ENCODE measurements at regions not wholly inside any gene's neighbourhood (a gene's known extent, or its start where the extent isn't known, plus 50 kb on each side); places are given as distances from the start of the nearest gene placed in this dataset.

DNA sequence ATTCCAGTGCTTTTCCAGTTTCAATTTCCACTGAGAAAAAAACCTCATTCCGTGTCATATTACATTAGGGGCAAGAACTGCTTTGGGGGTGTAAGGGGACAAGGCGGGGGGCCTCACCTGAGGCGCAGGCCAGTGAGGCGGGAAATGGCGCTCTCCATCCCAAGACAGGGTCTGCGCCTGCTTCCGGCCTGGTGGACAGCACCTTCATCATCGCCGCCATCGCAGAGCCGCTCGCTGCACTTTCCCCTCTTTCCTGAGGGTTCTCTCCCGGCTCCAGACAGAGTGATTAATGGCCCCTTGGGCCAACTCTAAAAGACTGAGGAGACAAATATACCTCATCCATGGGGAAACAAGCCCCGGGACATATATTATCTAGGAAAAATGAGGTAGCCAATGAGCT, 270.0 kb upstream of the SOX4 start:
- no peak for ATAC-seq (ENCODE audit: low read depth)
- DNase-seq, result no peak
- ChIA-PET CTCF (no interaction called here), POLR2A (no interaction called here)
- no peaks in the 10 kb centered on the region for H3K4me1 Mint-ChIP-seq
- TF ChIP-seq, protein P1, sequence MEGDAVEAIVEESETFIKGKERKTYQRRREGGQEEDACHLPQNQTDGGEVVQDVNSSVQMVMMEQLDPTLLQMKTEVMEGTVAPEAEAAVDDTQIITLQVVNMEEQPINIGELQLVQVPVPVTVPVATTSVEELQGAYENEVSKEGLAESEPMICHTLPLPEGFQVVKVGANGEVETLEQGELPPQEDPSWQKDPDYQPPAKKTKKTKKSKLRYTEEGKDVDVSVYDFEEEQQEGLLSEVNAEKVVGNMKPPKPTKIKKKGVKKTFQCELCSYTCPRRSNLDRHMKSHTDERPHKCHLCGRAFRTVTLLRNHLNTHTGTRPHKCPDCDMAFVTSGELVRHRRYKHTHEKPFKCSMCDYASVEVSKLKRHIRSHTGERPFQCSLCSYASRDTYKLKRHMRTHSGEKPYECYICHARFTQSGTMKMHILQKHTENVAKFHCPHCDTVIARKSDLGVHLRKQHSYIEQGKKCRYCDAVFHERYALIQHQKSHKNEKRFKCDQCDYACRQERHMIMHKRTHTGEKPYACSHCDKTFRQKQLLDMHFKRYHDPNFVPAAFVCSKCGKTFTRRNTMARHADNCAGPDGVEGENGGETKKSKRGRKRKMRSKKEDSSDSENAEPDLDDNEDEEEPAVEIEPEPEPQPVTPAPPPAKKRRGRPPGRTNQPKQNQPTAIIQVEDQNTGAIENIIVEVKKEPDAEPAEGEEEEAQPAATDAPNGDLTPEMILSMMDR (IDR thresholded peaks at IDR 0.05), result no peak
- peaks cover 8% of the 10 kb centered on the region for H3K9me3 Mint-ChIP-seq
- no peak overlapping the region for H3K4me3 Mint-ChIP-seq
- intact Hi-C loops (cut with micrococcal nuclease), result no loop called here
- H3K36me3 Mint-ChIP-seq (ENCODE audit: low read depth), result no peaks in the 10 kb centered on the region
- H3K27ac Mint-ChIP-seq, result no peak overlapping the region
- no peaks in the 10 kb centered on the region for H3K27me3 Mint-ChIP-seq

DNA sequence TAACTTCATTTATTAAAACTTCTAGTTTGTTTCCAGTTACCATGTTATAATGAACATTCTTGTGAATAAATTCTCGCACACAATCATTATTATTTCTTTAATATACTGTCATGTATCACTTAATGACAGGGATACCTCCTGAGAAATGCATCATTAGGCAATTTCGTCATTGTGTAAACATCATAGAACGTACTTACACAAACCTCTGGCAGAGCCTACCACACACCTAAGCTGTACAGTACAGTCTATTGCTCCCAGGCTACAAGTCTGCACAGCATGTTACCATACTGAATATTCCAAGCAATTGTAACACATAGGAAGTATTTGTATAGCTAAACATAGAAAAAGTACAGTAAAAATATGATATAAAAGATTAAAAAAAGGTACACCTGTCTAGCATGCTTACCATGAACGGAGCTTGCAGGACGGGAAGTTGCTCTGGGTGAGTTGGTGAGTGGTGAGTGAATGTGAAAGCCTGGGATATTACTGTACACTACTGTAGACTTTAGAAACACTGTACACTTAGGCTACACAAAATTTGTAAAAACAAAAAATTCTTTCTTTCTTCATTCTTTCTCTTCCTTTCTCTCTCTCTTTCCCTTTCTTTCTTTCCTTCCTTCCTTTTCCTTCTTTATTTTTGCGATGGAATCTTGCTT, 268.2 kb upstream of the SOX4 start:
- Mint-ChIP-seq H3K9me3 (no peaks in the 10 kb centered on the region), H3K4me3 (no peak overlapping the region), H3K27me3 (no peaks in the 10 kb centered on the region), H3K4me1 (no peaks in the 10 kb centered on the region), H3K36me3 (ENCODE audit: low read depth) (no peaks in the 10 kb centered on the region), H3K27ac (no peak overlapping the region)
- ATAC-seq (ENCODE audit: low read depth), result no peak
- DNase-seq, result no peak
- TF ChIP-seq, protein P1 (IDR thresholded peaks at IDR 0.05), result no peak
- ChIA-PET POLR2A (no interaction called here), CTCF (no interaction called here)
- intact Hi-C loops (cut with micrococcal nuclease), result no loop called here

DNA sequence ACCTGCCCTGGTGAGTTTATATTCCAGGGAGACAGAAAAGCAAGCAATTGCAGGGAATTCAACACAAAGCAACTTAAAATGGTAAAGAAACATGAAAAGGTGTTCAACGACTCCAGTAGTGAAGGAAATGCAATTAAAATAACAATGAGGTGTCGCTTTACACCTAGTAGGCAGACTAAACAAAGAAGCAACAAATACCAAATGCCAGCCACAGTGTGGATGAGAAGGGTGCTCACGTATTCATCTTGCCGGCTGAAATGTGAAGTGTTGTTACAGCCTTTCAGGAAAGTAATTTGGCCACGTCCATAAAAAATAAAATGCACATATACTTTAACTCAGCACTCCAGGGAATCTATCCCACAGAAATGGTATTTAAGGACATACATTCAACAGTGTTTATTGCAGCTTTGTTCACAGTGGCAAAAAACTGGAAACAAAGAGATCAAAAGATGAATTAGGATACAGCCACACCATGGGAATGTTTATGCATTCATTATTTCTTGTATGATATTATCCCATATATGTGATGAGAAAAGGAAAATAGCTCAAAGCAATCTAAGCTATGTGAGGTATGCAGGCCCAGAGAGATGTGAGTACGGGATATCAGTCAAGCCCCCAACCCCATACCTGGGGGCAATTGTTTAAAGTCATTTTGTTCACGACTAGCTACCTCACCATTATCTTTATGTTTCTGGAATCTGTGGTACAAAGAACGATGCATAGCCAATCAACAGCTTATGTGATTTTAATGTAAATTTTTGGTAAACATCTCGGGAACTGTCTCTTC, 266.0 kb upstream of the SOX4 start:
- intact Hi-C loops (cut with micrococcal nuclease), result no loop called here
- H3K27me3 Mint-ChIP-seq, result no peaks in the 10 kb centered on the region
- DNase-seq, result no peak
- ChIA-PET POLR2A (no interaction called here), CTCF (no interaction called here)
- H3K4me3 Mint-ChIP-seq, result no peak overlapping the region
- no peak for ATAC-seq (ENCODE audit: low read depth)
- H3K4me1 Mint-ChIP-seq, result no peaks in the 10 kb centered on the region
- TF ChIP-seq, protein P1 (IDR thresholded peaks at IDR 0.05), result no peak
- no peaks in the 10 kb centered on the region for H3K36me3 Mint-ChIP-seq (ENCODE audit: low read depth)
- H3K27ac Mint-ChIP-seq, result no peak overlapping the region
- H3K9me3 Mint-ChIP-seq, result no peaks in the 10 kb centered on the region

DNA sequence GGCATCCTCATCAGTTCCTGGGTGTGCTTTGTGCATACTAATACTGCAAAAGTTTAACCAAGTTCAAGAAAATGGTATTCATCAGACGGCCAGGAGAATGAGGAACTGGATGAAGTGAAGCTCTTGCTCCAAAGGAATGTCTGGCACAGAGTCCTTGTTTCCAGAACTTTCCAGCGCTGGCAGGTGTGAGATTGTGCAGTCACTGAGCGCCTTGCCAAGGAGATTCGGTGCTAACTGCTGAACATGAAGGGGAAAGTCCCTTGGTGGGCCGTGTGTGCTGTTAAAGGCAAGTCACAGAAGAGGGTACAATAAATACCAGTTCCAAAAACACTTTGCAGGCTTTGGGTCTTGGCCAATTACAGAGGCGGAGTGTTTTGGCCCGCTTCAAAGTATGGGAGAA, 262.3 kb upstream of the SOX4 start:
- Mint-ChIP-seq H3K4me1 (no peaks in the 10 kb centered on the region), H3K4me3 (no peak overlapping the region), H3K27ac (no peak overlapping the region), H3K27me3 (no peaks in the 10 kb centered on the region), H3K36me3 (ENCODE audit: low read depth) (no peaks in the 10 kb centered on the region), H3K9me3 (no peaks in the 10 kb centered on the region)
- ChIA-PET CTCF (no interaction called here), POLR2A (no interaction called here)
- DNase-seq, result no peak
- intact Hi-C loops (cut with micrococcal nuclease), result no loop called here
- no peak for ATAC-seq (ENCODE audit: low read depth)
- TF ChIP-seq, protein P1 (IDR thresholded peaks at IDR 0.05), result no peak

DNA sequence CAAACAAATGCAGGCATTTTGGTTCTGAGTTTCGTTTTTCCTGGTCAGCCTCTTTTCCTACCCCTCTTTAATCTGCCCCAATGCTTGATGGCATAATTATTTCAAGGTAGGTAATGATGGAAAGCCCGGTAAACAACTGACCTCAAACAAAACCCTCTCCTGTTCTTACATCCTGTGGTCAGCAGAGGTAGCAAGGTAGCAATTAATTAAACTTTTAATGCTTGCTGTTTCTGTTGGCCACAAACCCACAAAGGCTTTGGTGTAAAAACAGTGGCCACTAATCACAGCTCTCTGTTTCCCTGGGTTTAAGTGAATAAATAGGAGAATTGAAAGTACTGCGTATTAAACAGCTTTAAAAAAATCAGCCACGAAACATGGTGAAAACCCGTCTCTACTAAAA, 261.5 kb upstream of the SOX4 start:
- Mint-ChIP-seq H3K9me3 (no peaks in the 10 kb centered on the region), H3K4me1 (no peaks in the 10 kb centered on the region), H3K36me3 (ENCODE audit: low read depth) (no peaks in the 10 kb centered on the region), H3K27ac (no peak overlapping the region), H3K4me3 (no peak overlapping the region), H3K27me3 (no peaks in the 10 kb centered on the region)
- intact Hi-C loops (cut with micrococcal nuclease), result no loop called here
- CTCF ChIA-PET, result no interaction called here
- ATAC-seq (ENCODE audit: low read depth) (no peak), DNase-seq (no peak)
- TF ChIP-seq, protein P1 (IDR thresholded peaks at IDR 0.05), result no peak
- POLR2A ChIA-PET, result no interaction called here
